ENCODE measurements at regions not wholly inside any gene's neighbourhood (a gene's known extent, or its start where the extent isn't known, plus 50 kb on each side); places are given as distances from the start of the nearest gene placed in this dataset.
A peak's percentile ranks its signal among the peaks of the same experiment; 100 is the strongest.

DNA sequence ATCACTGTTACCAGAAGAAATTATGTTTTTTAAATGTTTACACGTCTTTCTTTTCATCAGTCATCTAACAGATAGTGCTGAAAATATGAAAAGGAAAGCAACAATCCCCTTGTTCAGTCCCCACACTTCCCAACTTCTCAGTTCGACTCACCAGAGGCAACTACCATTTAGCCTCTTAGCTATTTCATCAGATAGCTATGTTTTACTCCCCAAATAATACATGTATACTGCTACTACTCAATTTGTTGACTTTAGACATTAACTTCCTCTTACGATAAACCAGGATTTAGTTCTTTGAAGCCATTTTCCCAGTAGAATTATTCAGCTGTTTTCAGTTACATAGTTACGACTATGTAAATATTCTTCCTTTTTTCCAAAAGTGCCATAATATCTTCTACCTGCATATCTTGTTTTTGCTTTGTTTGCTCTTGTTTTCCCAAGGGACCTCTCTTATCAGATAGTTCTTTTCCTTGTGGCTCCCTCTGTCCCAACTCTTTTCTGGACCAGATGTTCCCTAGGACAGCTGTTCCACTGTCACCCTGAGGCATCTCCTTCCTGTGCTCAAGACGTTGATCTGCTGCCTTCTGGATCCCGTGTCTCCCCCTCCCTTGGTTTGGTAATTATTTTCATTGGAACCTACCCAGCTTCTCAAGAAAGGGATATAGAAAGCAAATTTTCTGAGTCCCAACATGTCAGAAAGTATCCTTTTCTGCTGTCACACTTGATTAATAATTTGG is 289.3 kb upstream of the TANK start:
- peaks cover 37% of the 10 kb centered on the region for H3K4me1 ChIP-seq (ENCODE audit: control insufficient read depth, insufficient read depth, low read length, unreplicated experiment)
- no peaks in the 10 kb centered on the region for H3K27me3 ChIP-seq (ENCODE audit: insufficient read depth, low read length)
- H3K79me2 ChIP-seq (ENCODE audit: control insufficient read depth, insufficient read depth, low read length, unreplicated experiment), result no peaks in the 10 kb centered on the region
- peak overlapping the region; percentile 91 for H3K27ac ChIP-seq (ENCODE audit: low read depth, low read length)
- peak overlapping the region; percentile 83 for H2AFZ ChIP-seq (ENCODE audit: low read length, unreplicated experiment)
- H3K4me3 ChIP-seq (ENCODE audit: low read depth, low read length), result peak overlapping the region; percentile 56
- H3K36me3 ChIP-seq (ENCODE audit: insufficient read depth, low read length), result no peaks in the 10 kb centered on the region

DNA sequence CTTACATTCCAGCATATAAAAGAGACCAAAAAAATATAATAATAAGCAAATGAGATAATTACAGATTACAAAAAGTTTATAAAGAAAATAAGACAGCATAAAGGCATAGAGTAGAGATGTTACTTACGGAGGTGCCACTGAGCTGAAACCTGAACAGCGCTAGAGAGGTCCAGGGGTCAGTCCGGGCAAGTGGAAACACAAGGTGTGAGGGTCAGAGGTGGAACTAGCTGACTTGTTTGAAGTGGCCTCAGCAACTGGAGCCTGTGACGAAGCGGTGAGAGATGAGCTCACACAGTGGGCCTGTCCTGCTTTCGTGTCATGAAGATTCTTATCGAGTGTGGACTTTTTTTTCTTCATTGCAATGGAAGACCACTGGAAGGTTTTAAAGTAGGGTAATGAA is 288.3 kb upstream of the TANK start:
- Histone ChIP-seq H3K4me1 (ENCODE audit: control insufficient read depth, insufficient read depth, low read length, unreplicated experiment) (peaks cover 37% of the 10 kb centered on the region), H3K27me3 (ENCODE audit: insufficient read depth, low read length) (no peaks in the 10 kb centered on the region), H2AFZ (ENCODE audit: low read length, unreplicated experiment) (no peak overlapping the region), H3K4me3 (ENCODE audit: low read depth, low read length) (no peak overlapping the region), H3K27ac (ENCODE audit: low read depth, low read length) (no peak overlapping the region), H3K36me3 (ENCODE audit: insufficient read depth, low read length) (no peaks in the 10 kb centered on the region), H3K79me2 (ENCODE audit: control insufficient read depth, insufficient read depth, low read length, unreplicated experiment) (no peaks in the 10 kb centered on the region)

DNA sequence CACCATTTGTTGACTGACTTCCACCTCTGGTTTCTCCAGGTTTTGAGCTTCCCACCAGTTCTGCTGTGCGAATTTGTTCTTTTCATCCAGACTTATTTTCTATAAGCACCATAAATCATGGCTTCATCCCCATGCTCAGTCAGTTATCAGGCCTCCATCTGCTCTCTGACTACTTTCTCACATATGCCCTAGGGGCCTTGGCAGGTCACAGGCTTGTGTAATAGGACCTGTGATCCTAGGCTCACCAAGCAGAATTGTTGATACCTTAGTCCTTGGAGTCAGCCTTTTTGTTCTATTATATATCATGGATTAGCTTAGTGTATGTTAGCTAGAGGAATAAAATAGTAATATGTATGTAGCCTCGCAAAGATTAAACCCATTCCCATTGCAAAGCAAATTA is 284.2 kb upstream of the TANK start:
- Histone ChIP-seq H3K27ac (ENCODE audit: low read depth, low read length) (no peak overlapping the region), H3K27me3 (ENCODE audit: insufficient read depth, low read length) (no peaks in the 10 kb centered on the region), H3K36me3 (ENCODE audit: insufficient read depth, low read length) (no peaks in the 10 kb centered on the region), H3K4me3 (ENCODE audit: low read depth, low read length) (no peak overlapping the region), H3K79me2 (ENCODE audit: control insufficient read depth, insufficient read depth, low read length, unreplicated experiment) (no peaks in the 10 kb centered on the region), H3K4me1 (ENCODE audit: control insufficient read depth, insufficient read depth, low read length, unreplicated experiment) (peaks cover 7% of the 10 kb centered on the region), H2AFZ (ENCODE audit: low read length, unreplicated experiment) (no peak overlapping the region)

DNA sequence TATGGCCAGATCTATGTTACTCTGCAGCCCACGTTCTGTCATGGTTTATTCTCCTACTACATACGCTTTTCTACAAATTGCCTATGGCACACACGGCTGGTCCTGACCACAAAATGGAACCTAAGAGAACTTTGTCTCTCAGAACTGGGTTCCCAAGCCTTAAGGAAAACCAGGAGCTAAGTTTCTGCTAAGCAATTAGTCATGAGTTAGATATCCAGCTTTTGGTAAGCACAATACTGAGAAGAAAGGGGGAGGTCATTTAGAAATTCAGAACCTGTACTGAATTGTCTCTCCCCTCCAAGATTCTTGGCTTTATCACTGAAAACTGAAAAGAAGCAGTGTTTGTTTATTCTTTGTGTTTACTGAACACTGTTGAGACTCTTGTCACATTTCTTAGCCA is 283.5 kb upstream of the TANK start:
- Histone ChIP-seq H3K27ac (ENCODE audit: low read depth, low read length) (no peak overlapping the region), H3K36me3 (ENCODE audit: insufficient read depth, low read length) (no peaks in the 10 kb centered on the region), H3K4me1 (ENCODE audit: control insufficient read depth, insufficient read depth, low read length, unreplicated experiment) (no peaks in the 10 kb centered on the region), H2AFZ (ENCODE audit: low read length, unreplicated experiment) (no peak overlapping the region), H3K79me2 (ENCODE audit: control insufficient read depth, insufficient read depth, low read length, unreplicated experiment) (no peaks in the 10 kb centered on the region), H3K4me3 (ENCODE audit: low read depth, low read length) (no peak overlapping the region), H3K27me3 (ENCODE audit: insufficient read depth, low read length) (no peaks in the 10 kb centered on the region)

DNA sequence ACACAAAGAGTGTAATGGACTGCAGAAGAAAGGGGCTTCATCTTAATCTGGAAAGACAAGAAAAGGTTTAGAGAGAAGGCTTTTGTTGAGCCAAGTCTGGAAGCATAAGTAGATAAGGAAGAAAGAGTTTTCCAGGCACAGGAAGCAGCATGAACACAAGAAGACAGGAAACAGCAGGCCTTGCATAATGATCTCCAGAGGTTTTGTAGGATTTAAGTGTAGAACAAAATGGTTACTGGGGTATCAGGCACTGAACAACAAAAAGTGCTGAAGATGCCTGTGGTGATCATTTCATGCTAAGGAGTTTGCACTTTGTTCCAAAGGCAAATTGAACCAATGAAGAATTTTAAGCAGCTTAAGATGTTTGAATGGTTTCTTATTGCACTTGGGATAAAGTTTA is 281.6 kb upstream of the TANK start:
- H3K27me3 ChIP-seq (ENCODE audit: insufficient read depth, low read length), result no peaks in the 10 kb centered on the region
- no peak overlapping the region for H3K27ac ChIP-seq (ENCODE audit: low read depth, low read length)
- H3K79me2 ChIP-seq (ENCODE audit: control insufficient read depth, insufficient read depth, low read length, unreplicated experiment), result no peaks in the 10 kb centered on the region
- H3K36me3 ChIP-seq (ENCODE audit: insufficient read depth, low read length), result no peaks in the 10 kb centered on the region
- H3K4me1 ChIP-seq (ENCODE audit: control insufficient read depth, insufficient read depth, low read length, unreplicated experiment), result no peaks in the 10 kb centered on the region
- H3K4me3 ChIP-seq (ENCODE audit: low read depth, low read length), result no peak overlapping the region
- no peak overlapping the region for H2AFZ ChIP-seq (ENCODE audit: low read length, unreplicated experiment)

DNA sequence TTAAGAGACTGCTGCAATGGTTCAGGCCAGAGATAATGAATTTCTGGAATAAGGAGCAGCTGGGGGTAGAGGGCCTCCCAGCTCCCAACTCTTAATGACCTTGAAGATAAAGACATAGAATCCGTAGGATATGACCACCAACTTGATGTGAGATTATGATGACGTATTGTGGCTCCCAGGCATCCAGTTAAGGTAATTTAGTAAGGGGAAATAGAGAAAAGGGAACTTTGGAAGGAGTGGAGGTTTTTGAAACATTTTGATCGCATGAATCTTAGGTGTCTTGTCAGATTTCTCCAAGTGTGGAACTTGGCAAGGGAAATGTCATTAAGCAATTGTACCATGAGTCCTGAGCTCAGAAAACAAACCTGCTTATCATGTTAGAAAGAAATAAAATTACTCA is 277.3 kb upstream of the TANK start:
- no peak overlapping the region for H2AFZ ChIP-seq (ENCODE audit: low read length, unreplicated experiment)
- H3K36me3 ChIP-seq (ENCODE audit: insufficient read depth, low read length), result no peaks in the 10 kb centered on the region
- no peaks in the 10 kb centered on the region for H3K27me3 ChIP-seq (ENCODE audit: insufficient read depth, low read length)
- H3K4me3 ChIP-seq (ENCODE audit: low read depth, low read length), result no peak overlapping the region
- no peaks in the 10 kb centered on the region for H3K79me2 ChIP-seq (ENCODE audit: control insufficient read depth, insufficient read depth, low read length, unreplicated experiment)
- H3K27ac ChIP-seq (ENCODE audit: low read depth, low read length), result no peak overlapping the region
- no peaks in the 10 kb centered on the region for H3K4me1 ChIP-seq (ENCODE audit: control insufficient read depth, insufficient read depth, low read length, unreplicated experiment)

DNA sequence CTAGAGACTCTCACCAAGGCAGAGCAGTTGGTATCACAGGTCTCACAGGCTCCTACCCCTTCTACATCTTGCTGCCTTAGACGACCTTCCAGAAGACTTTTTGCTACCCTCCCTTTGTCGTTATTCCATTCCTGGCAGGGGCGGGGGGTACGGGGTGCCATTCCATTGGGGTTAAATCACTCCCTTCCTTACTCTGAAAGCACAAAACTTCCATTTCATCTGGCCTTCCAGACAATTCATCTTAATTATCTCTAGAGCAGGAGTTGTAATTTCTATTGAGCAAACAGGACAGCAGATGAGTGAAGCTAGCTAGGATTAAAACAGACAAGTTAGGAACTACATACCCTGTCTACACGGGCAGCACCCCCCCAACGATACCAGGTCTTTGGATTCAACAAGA is 276.2 kb upstream of the TANK start:
- no peak overlapping the region for H2AFZ ChIP-seq (ENCODE audit: low read length, unreplicated experiment)
- H3K79me2 ChIP-seq (ENCODE audit: control insufficient read depth, insufficient read depth, low read length, unreplicated experiment), result no peaks in the 10 kb centered on the region
- no peaks in the 10 kb centered on the region for H3K27me3 ChIP-seq (ENCODE audit: insufficient read depth, low read length)
- H3K4me3 ChIP-seq (ENCODE audit: low read depth, low read length), result no peak overlapping the region
- no peak overlapping the region for H3K27ac ChIP-seq (ENCODE audit: low read depth, low read length)
- H3K4me1 ChIP-seq (ENCODE audit: control insufficient read depth, insufficient read depth, low read length, unreplicated experiment), result no peaks in the 10 kb centered on the region
- H3K36me3 ChIP-seq (ENCODE audit: insufficient read depth, low read length), result no peaks in the 10 kb centered on the region

DNA sequence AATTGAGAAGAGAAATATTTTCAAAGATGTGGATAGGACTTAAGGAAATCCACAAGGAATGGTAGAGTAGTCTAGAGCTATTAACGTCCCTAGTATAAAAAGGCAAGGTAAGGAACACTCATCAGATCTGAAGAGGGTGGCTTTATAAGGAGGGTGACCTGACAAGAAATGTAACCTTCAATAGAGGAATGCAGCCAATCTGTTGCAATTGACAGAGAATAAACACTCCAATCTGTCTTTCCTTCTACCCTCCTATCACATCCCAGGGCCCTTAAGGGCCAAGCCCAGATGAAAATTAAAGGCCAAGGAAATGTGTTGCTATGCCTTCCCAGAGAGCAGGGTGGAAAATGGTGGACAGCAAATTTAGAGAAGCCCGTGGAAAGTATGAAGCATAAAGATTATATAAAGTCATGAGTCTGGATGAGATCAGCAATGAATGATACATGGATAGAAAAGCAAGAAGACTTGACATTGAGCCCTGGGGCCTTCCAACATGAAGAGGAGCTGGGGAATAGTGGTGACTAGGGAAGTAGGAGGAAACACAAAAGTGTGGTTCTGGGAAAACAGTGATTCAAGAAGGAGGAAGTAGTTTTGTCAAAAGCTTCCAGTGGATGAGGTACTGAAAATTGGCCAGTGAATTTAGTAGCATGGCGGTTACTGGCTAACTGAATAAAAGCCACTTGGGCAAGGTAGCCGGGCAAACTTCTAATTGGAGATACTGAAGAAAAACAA is 270.6 kb upstream of the TANK start:
- Histone ChIP-seq H3K4me1 (ENCODE audit: control insufficient read depth, insufficient read depth, low read length, unreplicated experiment) (no peaks in the 10 kb centered on the region), H2AFZ (ENCODE audit: low read length, unreplicated experiment) (no peak overlapping the region), H3K27ac (ENCODE audit: low read depth, low read length) (no peak overlapping the region), H3K36me3 (ENCODE audit: insufficient read depth, low read length) (no peaks in the 10 kb centered on the region), H3K4me3 (ENCODE audit: low read depth, low read length) (no peak overlapping the region), H3K79me2 (ENCODE audit: control insufficient read depth, insufficient read depth, low read length, unreplicated experiment) (no peaks in the 10 kb centered on the region), H3K27me3 (ENCODE audit: insufficient read depth, low read length) (no peaks in the 10 kb centered on the region)

DNA sequence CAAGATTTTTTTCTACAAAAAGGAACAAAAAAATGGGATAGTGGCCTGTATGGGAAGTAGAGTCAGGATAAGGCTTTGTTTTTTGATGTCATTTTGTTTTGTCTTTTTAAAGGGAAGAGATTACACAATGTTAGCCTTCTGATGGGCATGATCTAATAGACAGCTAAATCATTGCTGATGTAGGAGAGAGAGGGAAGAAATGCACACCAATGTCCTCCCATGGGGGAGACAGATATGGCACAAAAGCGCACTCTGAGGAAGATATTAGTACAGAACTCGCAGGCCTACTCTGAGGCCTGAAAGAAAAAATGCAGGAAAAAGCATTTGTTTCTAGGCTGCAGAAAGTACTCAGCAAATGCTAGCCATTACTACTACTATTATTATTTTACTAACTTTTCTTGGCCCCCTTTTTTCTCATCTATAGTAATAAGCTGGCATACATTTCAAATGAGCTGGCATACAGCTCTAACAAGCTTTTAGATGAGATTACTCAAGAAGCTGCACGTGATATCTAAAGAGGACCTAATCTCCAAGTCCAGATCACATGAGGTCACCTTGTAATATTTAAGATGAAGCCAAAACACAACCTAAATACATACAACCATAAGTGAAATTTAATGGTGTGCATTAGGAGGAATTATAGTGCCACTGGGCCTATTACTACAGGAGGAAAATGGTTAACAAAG is 269.4 kb upstream of the TANK start:
- H3K79me2 ChIP-seq (ENCODE audit: control insufficient read depth, insufficient read depth, low read length, unreplicated experiment), result no peaks in the 10 kb centered on the region

DNA sequence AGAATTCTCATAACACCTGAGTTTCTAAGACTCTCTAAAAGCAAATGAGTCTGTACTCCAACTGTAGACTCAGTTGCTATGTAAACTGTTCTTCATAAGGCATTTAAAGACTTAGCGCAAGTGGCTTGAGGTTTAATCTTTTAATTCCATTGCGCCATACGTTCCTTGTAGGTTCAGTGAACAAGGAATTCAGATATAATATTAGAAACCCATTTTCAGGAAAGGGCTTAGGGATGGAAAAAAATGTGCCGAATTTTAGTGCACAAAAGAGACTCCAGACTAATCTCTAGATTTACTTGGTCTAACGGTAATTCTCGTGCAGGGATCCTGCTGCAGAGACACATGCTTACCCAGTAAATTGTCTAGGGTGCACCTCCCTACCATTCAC is 268.9 kb upstream of the TANK start:
- Histone ChIP-seq H3K36me3 (ENCODE audit: insufficient read depth, low read length) (0 out of 2 replicates have a peak, but pooled peaks cover 3% of the 10 kb centered on the region), H3K4me3 (ENCODE audit: low read depth, low read length) (no peak overlapping the region), H3K79me2 (ENCODE audit: control insufficient read depth, insufficient read depth, low read length, unreplicated experiment) (no peaks in the 10 kb centered on the region), H2AFZ (ENCODE audit: low read length, unreplicated experiment) (no peak overlapping the region), H3K27ac (ENCODE audit: low read depth, low read length) (no peak overlapping the region), H3K27me3 (ENCODE audit: insufficient read depth, low read length) (no peaks in the 10 kb centered on the region), H3K4me1 (ENCODE audit: control insufficient read depth, insufficient read depth, low read length, unreplicated experiment) (no peaks in the 10 kb centered on the region)

More for the DNA sequence above, 269.4 kb upstream of the TANK start:
- Histone ChIP-seq H3K4me1 (ENCODE audit: control insufficient read depth, insufficient read depth, low read length, unreplicated experiment) (no peaks in the 10 kb centered on the region), H2AFZ (ENCODE audit: low read length, unreplicated experiment) (no peak overlapping the region), H3K36me3 (ENCODE audit: insufficient read depth, low read length) (0 out of 2 replicates have a peak, but pooled peaks cover 2% of the 10 kb centered on the region), H3K27ac (ENCODE audit: low read depth, low read length) (no peak overlapping the region), H3K27me3 (ENCODE audit: insufficient read depth, low read length) (no peaks in the 10 kb centered on the region), H3K4me3 (ENCODE audit: low read depth, low read length) (no peak overlapping the region)

Measured in ACC112 (cell line).